HepG2 (cell line): ENCODE measurements at regions not wholly inside any gene's neighbourhood (a gene's known extent, or its start where the extent isn't known, plus 50 kb on each side); places are given as distances from the start of the nearest gene placed in this dataset.

ENCODE experiments used
- EEA1 ChIP-seq: sonication (generic); formaldehyde crosslinking; IDR thresholded peaks from 2 replicates; pipeline ENCODE4 v1.5.1; 2020; ENCODE audit warnings: mild to moderate bottlenecking, missing genetic modification reagents, borderline replicate concordance
- FOXP1 ChIP-seq, 2 experiments: fragments of 450-650 bp in 1 of 2; IDR thresholded peaks; 2 replicates each; pipeline ENCODE4 v1.6.1; 2017 to 2018; ENCODE audit warnings: antibody characterized with exemption in 1 of 2
- GABPB1 ChIP-seq: IDR thresholded peaks from 2 replicates; pipeline ENCODE4 v1.6.1; 2016; ENCODE audit warnings: mild to moderate bottlenecking, missing genetic modification reagents, moderate library complexity, missing compliant biosample characterization
- GLI4 ChIP-seq: sonication (generic); formaldehyde crosslinking; IDR thresholded peaks from 2 replicates; pipeline ENCODE4 v1.5.1; 2020; ENCODE audit warnings: missing genetic modification reagents, mild to moderate bottlenecking, moderate library complexity, borderline replicate concordance
- NFIB ChIP-seq: sonication (generic); formaldehyde crosslinking; IDR thresholded peaks from 2 replicates; pipeline ENCODE4 v1.9.0; 2021; ENCODE audit warnings: missing genetic modification reagents, mild to moderate bottlenecking, borderline replicate concordance
- SOX13 ChIP-seq, 3 experiments: fragments of 450-650 bp in 1 of 3; sonication (generic) in 1 of 3; formaldehyde crosslinking in 1 of 3; IDR thresholded peaks in 2 of 3; conservative IDR thresholded peaks in 1 of 3; 2 replicates each; pipeline versions ENCODE4 v1.5.0 to v1.6.1; 2016 to 2020; ENCODE audit warnings: antibody characterized with exemption in 1 of 3, mild to moderate bottlenecking in 1 of 3, missing compliant biosample characterization in 1 of 3, missing genetic modification reagents in 1 of 3, moderate library complexity in 1 of 3
- TBX2 ChIP-seq: sonication (generic); formaldehyde crosslinking; IDR thresholded peaks from 2 replicates; pipeline ENCODE4 v1.5.0; 2020; ENCODE audit warnings: missing genetic modification reagents, mild to moderate bottlenecking, borderline replicate concordance
- ZBTB1 ChIP-seq: sonication (generic); formaldehyde crosslinking; IDR thresholded peaks from 2 replicates; pipeline ENCODE4 v1.4.0; 2020; ENCODE audit warnings: missing genetic modification reagents, borderline replicate concordance
- ZMYM4 ChIP-seq: sonication (generic); formaldehyde crosslinking; IDR thresholded peaks from 2 replicates; pipeline ENCODE4 v1.8.1; 2023; ENCODE audit warnings: mild to moderate bottlenecking, missing genetic modification reagents
- TF ChIP-seq, protein P1 (sequence below): IDR thresholded peaks from 2 replicates; pipeline ENCODE4 v1.6.1; 2016
- TF ChIP-seq, protein P2 (sequence below): sonication (generic); formaldehyde crosslinking; IDR thresholded peaks from 2 replicates; pipeline ENCODE4 v1.9.0; 2021; ENCODE audit warnings: mild to moderate bottlenecking, missing genetic modification reagents

DNA sequence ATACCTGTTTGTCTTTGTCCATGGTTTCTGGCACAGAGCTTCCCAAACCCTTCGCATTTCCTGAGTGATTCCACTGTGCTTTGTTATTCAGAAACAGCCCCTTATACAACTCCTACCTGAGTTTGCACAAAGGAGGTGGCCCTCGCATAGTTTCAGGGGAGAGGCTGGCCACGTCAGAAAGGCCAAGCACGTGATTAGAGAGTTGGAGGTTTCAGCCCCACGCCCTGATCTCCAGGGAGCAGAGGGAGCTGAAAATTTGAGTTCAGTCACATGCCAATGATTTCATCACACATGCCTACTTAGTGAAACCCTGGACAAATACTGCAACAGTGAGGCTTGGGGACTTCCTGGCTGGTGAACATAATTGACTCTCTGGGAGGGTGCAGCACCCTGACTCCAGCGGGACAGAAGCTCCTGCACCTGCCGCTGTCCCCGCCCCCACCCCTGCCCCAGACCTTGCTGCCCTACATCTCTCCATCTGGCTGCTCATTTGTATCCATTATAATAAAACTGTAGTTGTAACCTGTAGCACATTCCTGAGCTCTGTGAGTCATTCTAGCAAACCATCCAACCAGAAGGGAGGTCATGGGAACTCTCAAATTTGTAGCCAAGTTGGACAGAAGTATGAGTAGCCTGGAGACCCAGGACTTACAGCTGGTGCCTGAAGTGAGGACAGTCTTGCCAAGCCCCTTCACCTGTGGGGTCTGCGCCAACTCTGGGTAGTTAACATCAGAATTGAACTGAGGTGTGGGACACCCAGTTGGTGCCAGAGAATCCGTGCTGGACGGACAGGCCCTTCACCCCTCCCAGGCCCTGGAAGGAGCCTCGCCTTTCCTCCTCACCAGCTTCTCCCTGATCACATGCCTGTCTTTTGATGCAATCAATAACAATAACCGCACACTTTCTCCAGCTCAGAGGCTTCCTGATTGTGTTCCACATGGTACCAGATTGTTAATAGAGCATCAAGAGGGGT lies 224.3 kb downstream of the ANAPC1 start (continued):
- TF ChIP-seq ZBTB1 (CRISPR knock-in tag) (no peak), GLI4 (no peak), EEA1 (CRISPR knock-in tag) (no peak), ZMYM4 (CRISPR knock-in tag) (no peak; the same call in 1 of the 2 replicates), SOX13 (IDR thresholded peaks at IDR 0.05) (no peak), SOX13 (CRISPR knock-in tag; conservative IDR thresholded peaks at IDR 0.05 in 1 of 2, IDR thresholded peaks at IDR 0.05 in 1 of 2) (peak in 1 of 2 experiments; percentile 49; a peak in 1 of 4 replicates), TBX2 (CRISPR knock-in tag) (no peak), GABPB1 (CRISPR knock-in tag) (no peak; the same call in 1 of the 2 replicates), NFIB (CRISPR knock-in tag) (no peak), FOXP1 (IDR thresholded peaks at IDR 0.05) (no peak), FOXP1 (CRISPR knock-in tag; IDR thresholded peaks at IDR 0.05) (no peak)
- TF ChIP-seq, protein P1, sequence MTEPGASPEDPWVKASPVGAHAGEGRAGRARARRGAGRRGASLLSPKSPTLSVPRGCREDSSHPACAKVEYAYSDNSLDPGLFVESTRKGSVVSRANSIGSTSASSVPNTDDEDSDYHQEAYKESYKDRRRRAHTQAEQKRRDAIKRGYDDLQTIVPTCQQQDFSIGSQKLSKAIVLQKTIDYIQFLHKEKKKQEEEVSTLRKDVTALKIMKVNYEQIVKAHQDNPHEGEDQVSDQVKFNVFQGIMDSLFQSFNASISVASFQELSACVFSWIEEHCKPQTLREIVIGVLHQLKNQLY (CRISPR knock-in tag) = no peak
- TF ChIP-seq, protein P2, sequence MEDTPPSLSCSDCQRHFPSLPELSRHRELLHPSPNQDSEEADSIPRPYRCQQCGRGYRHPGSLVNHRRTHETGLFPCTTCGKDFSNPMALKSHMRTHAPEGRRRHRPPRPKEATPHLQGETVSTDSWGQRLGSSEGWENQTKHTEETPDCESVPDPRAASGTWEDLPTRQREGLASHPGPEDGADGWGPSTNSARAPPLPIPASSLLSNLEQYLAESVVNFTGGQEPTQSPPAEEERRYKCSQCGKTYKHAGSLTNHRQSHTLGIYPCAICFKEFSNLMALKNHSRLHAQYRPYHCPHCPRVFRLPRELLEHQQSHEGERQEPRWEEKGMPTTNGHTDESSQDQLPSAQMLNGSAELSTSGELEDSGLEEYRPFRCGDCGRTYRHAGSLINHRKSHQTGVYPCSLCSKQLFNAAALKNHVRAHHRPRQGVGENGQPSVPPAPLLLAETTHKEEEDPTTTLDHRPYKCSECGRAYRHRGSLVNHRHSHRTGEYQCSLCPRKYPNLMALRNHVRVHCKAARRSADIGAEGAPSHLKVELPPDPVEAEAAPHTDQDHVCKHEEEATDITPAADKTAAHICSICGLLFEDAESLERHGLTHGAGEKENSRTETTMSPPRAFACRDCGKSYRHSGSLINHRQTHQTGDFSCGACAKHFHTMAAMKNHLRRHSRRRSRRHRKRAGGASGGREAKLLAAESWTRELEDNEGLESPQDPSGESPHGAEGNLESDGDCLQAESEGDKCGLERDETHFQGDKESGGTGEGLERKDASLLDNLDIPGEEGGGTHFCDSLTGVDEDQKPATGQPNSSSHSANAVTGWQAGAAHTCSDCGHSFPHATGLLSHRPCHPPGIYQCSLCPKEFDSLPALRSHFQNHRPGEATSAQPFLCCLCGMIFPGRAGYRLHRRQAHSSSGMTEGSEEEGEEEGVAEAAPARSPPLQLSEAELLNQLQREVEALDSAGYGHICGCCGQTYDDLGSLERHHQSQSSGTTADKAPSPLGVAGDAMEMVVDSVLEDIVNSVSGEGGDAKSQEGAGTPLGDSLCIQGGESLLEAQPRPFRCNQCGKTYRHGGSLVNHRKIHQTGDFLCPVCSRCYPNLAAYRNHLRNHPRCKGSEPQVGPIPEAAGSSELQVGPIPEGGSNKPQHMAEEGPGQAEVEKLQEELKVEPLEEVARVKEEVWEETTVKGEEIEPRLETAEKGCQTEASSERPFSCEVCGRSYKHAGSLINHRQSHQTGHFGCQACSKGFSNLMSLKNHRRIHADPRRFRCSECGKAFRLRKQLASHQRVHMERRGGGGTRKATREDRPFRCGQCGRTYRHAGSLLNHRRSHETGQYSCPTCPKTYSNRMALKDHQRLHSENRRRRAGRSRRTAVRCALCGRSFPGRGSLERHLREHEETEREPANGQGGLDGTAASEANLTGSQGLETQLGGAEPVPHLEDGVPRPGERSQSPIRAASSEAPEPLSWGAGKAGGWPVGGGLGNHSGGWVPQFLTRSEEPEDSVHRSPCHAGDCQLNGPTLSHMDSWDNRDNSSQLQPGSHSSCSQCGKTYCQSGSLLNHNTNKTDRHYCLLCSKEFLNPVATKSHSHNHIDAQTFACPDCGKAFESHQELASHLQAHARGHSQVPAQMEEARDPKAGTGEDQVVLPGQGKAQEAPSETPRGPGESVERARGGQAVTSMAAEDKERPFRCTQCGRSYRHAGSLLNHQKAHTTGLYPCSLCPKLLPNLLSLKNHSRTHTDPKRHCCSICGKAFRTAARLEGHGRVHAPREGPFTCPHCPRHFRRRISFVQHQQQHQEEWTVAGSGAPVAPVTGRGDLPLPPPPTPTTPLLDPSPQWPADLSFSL (CRISPR knock-in tag) = no peak
